PC-9 (cell line): ENCODE measurements at regions not wholly inside any gene's neighbourhood (a gene's known extent, or its start where the extent isn't known, plus 50 kb on each side); places are given as distances from the start of the nearest gene placed in this dataset.
"Not testable (repeated sequence)": the region's sequence is repeated elsewhere in the genome, so short reads cannot be mapped to it uniquely, and the experiment has no call there.

Source experiments
- BruUV-seq: library from RNA; stranded (reverse); fragments of 400-500 nt; replicated peaks from 2 replicates; lab custom pipeline; 2021; lab: Mats Ljungman, UMichigan
- CTCF ChIA-PET: fragments of 300-600 bp; sonication (Branson Sonifier 250); formaldehyde crosslinking; loops from one replicate; lab custom pipeline; 2022; ENCODE audit warnings: antibody characterized with exemption; lab: Charles Lee
- POLR2A ChIA-PET: fragments of 300-600 bp; sonication (Branson Sonifier 250); formaldehyde crosslinking; loops from one replicate; lab custom pipeline; 2022; ENCODE audit warnings: antibody characterized with exemption; ENCODE audit not compliant: unreplicated experiment; lab: Charles Lee
- DNase-seq, 2 experiments: peaks; one replicate each; pipeline versions ENCODE4 v3.0.0 to v3.0.0-alpha.2; 2015 to 2022; ENCODE audit warnings: mixed read lengths in 1 of 2
- H2AFZ ChIP-seq: fragments of 200-600 bp; sonication (generic); 2 replicates; pipeline ENCODE4 v1.8.1; 2017; ENCODE audit warnings: antibody characterized with exemption
- H3F3A ChIP-seq: fragments of 200-600 bp; sonication (generic); 2 replicates; pipeline ENCODE4 v1.8.1; 2017; ENCODE audit warnings: antibody characterized with exemption, mild to moderate bottlenecking, low read depth; ENCODE audit not compliant: insufficient read depth
- H3K27ac ChIP-seq: fragments of 200-600 bp; sonication (generic); 2 replicates; pipeline ENCODE4 v1.6.1; 2016; ENCODE audit warnings: mixed run types
- H3K27me3 ChIP-seq: fragments of 200-600 bp; sonication (generic); 2 replicates; pipeline ENCODE4 v1.6.1; 2016; ENCODE audit warnings: low read depth, mixed run types; ENCODE audit not compliant: insufficient read depth
- H3K36me3 ChIP-seq: fragments of 200-600 bp; sonication (generic); 2 replicates; pipeline ENCODE4 v1.6.1; 2016; ENCODE audit warnings: low read depth, mixed run types
- H3K4me1 ChIP-seq: fragments of 200-600 bp; sonication (generic); replicated peaks from 2 replicates; pipeline ENCODE4 v1.6.1; 2016; ENCODE audit warnings: mixed run types; ENCODE audit not compliant: insufficient read depth
- H3K4me2 ChIP-seq: fragments of 200-600 bp; sonication (generic); 2 replicates; pipeline ENCODE4 v1.6.1; 2017; ENCODE audit warnings: mixed run types
- H3K4me3 ChIP-seq: fragments of 200-600 bp; sonication (generic); 2 replicates; pipeline ENCODE4 v1.6.1; 2016; ENCODE audit warnings: mixed run types
- H3K79me2 ChIP-seq: fragments of 200-600 bp; sonication (generic); 2 replicates; pipeline ENCODE4 v1.6.1; 2017; ENCODE audit warnings: low read depth, mixed run types
- H3K9me2 ChIP-seq: fragments of 200-600 bp; sonication (generic); 2 replicates; pipeline ENCODE4 v1.8.1; 2017; ENCODE audit warnings: mild to moderate bottlenecking; ENCODE audit not compliant: insufficient read depth
- H3K9me3 ChIP-seq: fragments of 200-600 bp; sonication (generic); 2 replicates; pipeline ENCODE4 v1.8.1; 2016; ENCODE audit warnings: low read depth; ENCODE audit not compliant: insufficient read depth
- H4K20me1 ChIP-seq: fragments of 200-600 bp; sonication (generic); 2 replicates; pipeline ENCODE4 v1.8.1; 2017; ENCODE audit not compliant: insufficient read depth
- CTCF ChIP-seq: fragments of 200-600 bp; sonication (generic); conservative IDR thresholded peaks from 2 replicates; pipeline ENCODE4 v1.6.1; 2017; ENCODE audit warnings: mixed run types, antibody characterized with exemption, mild to moderate bottlenecking, moderate library complexity
- EZH2 ChIP-seq: fragments of 200-600 bp; sonication (generic); IDR thresholded peaks from 2 replicates; pipeline ENCODE4 v1.8.0; 2017; ENCODE audit warnings: antibody characterized with exemption, low read depth
- intact Hi-C: fragments of 100-400 bp; cut with micrococcal nuclease; formaldehyde crosslinking; loops from one replicate; pipeline ENCODE4 v1.10.0; 2022; ENCODE audit not compliant: unreplicated experiment

- H3K27ac ChIP-seq = no peak overlapping the region
- POLR2A ChIA-PET = no interaction called here
- H3K4me2 ChIP-seq = no peak overlapping the region
- peaks cover 18% of the 10 kb centered on the region; the same call in 1 of the 2 replicates for H3K27me3 ChIP-seq
- H4K20me1 ChIP-seq = no peaks in the 10 kb centered on the region
- H3K9me2 ChIP-seq = no peaks in the 10 kb centered on the region
- H2AFZ ChIP-seq = no peak overlapping the region
- no TSS peak for BruUV-seq
- no peaks in the 10 kb centered on the region for H3K36me3 ChIP-seq
- H3F3A ChIP-seq = no peaks in the 10 kb centered on the region
- H3K4me1 ChIP-seq = no peaks in the 10 kb centered on the region
- CTCF ChIA-PET = no interaction called here
- DNase-seq = no peak
- H3K9me3 ChIP-seq = no peaks in the 10 kb centered on the region
- H3K79me2 ChIP-seq = no peaks in the 10 kb centered on the region
- H3K4me3 ChIP-seq = no peak overlapping the region
- intact Hi-C loops = no loop called here
- TF ChIP-seq EZH2 = no peak
Measured at GRCh38 chr1:242605521-242605920, 81.0 kb upstream of the PLD5 start.

- no TSS peak for BruUV-seq
- no peak overlapping the region for H3K4me2 ChIP-seq
- H3K27ac ChIP-seq = no peak overlapping the region
Measured at GRCh38 chr1:242602001-242602400, 77.5 kb upstream of the PLD5 start.

DNA sequence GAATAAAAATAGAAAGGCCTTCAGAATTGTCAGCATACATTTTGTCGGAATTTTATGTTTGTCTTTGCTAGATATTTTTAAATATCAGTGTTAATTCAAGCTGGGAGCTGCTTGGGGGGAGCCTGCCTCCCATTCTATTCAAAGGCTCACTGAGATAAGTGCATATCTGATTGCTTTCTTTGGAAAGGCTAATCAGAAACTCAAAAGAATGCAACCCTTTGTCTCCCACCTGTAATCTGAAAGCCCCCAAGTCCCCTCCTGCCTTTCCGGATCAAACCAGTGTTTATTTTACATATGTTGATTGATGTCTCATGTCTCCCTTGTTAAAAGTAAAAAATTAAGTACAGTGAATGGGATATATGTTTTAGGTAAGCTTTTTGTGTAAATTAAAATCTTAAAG, 69.3 kb upstream of the PLD5 start:
- POLR2A ChIA-PET, intact Hi-C loops, H3K4me2 ChIP-seq, H3K4me1 ChIP-seq, H3F3A ChIP-seq, DNase-seq, H3K79me2 ChIP-seq, H3K27me3 ChIP-seq, H3K36me3 ChIP-seq, H3K9me3 ChIP-seq, BruUV-seq, H4K20me1 ChIP-seq, H2AFZ ChIP-seq, H3K4me3 ChIP-seq, H3K27ac ChIP-seq, CTCF ChIA-PET, H3K9me2 ChIP-seq: not testable (repeated sequence)

More at GRCh38 chr1:242602001-242602400, 77.5 kb upstream of the PLD5 start:
- POLR2A ChIA-PET = no interaction called here
- H2AFZ ChIP-seq = no peak overlapping the region
- no peaks in the 10 kb centered on the region for H3K9me2 ChIP-seq
- intact Hi-C loops = no loop called here
- no peak for DNase-seq
- CTCF ChIA-PET = no interaction called here
- no peaks in the 10 kb centered on the region for H3K4me1 ChIP-seq
- no peaks in the 10 kb centered on the region for H3F3A ChIP-seq
- no peak for TF ChIP-seq CTCF
- TF ChIP-seq EZH2 = no peak
- no peaks in the 10 kb centered on the region for H3K36me3 ChIP-seq
- no peaks in the 10 kb centered on the region for H3K9me3 ChIP-seq
- H4K20me1 ChIP-seq = no peaks in the 10 kb centered on the region
- peaks cover 18% of the 10 kb centered on the region; the same call in 1 of the 2 replicates for H3K27me3 ChIP-seq
- H3K79me2 ChIP-seq = no peaks in the 10 kb centered on the region
- H3K4me3 ChIP-seq = no peak overlapping the region

- H3K9me2 ChIP-seq = no peaks in the 10 kb centered on the region
- H3K79me2 ChIP-seq = no peaks in the 10 kb centered on the region
- H3K36me3 ChIP-seq = no peaks in the 10 kb centered on the region
- no peaks in the 10 kb centered on the region for H3F3A ChIP-seq
- H3K27ac ChIP-seq = no peak overlapping the region
- no peak overlapping the region for H3K4me3 ChIP-seq
- no peaks in the 10 kb centered on the region for H3K9me3 ChIP-seq
- intact Hi-C loops = no loop called here
- BruUV-seq = no TSS peak
- POLR2A ChIA-PET = no interaction called here
- H4K20me1 ChIP-seq = no peaks in the 10 kb centered on the region
- DNase-seq = no peak
- no peak overlapping the region for H2AFZ ChIP-seq
- no peak for TF ChIP-seq EZH2
- TF ChIP-seq CTCF = no peak
- 0 out of 2 replicates have a peak, but pooled peaks cover under 1% of the 10 kb centered on the region for H3K27me3 ChIP-seq
- CTCF ChIA-PET = no interaction called here
- H3K4me2 ChIP-seq = no peak overlapping the region
- H3K4me1 ChIP-seq = no peaks in the 10 kb centered on the region
Measured at GRCh38 chr1:242586360-242586680, 61.8 kb upstream of the PLD5 start.
